ENCODE measurements at regions not wholly inside any gene's neighbourhood (a gene's known extent, or its start where the extent isn't known, plus 50 kb on each side); places are given as distances from the start of the nearest gene placed in this dataset.

DNA sequence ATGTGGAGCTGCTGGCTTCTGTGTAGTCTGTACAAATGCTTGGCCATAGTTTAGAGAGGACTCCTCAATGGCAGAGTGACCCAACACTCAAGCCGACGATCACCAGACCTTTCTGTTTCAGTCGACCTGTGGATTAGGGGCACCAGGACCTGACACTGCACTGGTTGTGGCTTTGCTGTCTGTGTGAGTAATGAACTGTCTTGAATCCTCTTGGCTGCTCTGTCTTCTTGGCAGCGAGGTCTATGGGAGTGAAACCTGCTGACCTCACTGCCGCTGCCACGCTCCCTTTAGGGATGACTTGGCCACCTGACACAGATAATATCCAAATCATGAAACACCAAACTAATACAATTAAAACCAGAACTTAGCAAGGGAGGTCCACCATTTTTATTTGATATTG, 83.5 kb upstream of the C14orf180 start:
- H3K4me1 ChIP-seq (ENCODE audit: insufficient read depth, low read length): peaks cover 4% of the 10 kb centered on the region
- Mint-ChIP-seq H3K4me1 (ENCODE audit: low read depth) (peaks cover 14% of the 10 kb centered on the region), H3K27ac (no peak overlapping the region), H3K4me3 (no peak overlapping the region), H3K9me3 (peaks cover 11% of the 10 kb centered on the region), H3K36me3 (ENCODE audit: low read depth) (peaks cover 7% of the 10 kb centered on the region), H3K27me3 (peaks cover 4% of the 10 kb centered on the region)
- POLR2A ChIA-PET: no interaction called here
- no peak overlapping the region for H3K27ac ChIP-seq (ENCODE audit: low read depth in 1 of 2, low read length in 2 of 2)
- CTCF ChIA-PET: no interaction called here
- TF ChIP-seq, protein P1, sequence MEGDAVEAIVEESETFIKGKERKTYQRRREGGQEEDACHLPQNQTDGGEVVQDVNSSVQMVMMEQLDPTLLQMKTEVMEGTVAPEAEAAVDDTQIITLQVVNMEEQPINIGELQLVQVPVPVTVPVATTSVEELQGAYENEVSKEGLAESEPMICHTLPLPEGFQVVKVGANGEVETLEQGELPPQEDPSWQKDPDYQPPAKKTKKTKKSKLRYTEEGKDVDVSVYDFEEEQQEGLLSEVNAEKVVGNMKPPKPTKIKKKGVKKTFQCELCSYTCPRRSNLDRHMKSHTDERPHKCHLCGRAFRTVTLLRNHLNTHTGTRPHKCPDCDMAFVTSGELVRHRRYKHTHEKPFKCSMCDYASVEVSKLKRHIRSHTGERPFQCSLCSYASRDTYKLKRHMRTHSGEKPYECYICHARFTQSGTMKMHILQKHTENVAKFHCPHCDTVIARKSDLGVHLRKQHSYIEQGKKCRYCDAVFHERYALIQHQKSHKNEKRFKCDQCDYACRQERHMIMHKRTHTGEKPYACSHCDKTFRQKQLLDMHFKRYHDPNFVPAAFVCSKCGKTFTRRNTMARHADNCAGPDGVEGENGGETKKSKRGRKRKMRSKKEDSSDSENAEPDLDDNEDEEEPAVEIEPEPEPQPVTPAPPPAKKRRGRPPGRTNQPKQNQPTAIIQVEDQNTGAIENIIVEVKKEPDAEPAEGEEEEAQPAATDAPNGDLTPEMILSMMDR (IDR thresholded peaks at IDR 0.05): no peak
- intact Hi-C loops (cut with DNase I, micrococcal nuclease): no loop called here
- peaks cover 0 to 4% of the 10 kb centered on the region in 2 experiments for H3K27me3 ChIP-seq (ENCODE audit: control insufficient read depth in 1 of 2, insufficient read depth in 2 of 2, low read length in 2 of 2)
- ATAC-seq (ENCODE audit: poor library complexity) (no peak), DNase-seq (no peak)
- no peak overlapping the region for H3K4me3 ChIP-seq (ENCODE audit: low read length)
- H3K9me3 ChIP-seq (ENCODE audit: control insufficient read depth in 1 of 2, insufficient read depth in 1 of 2, low read length in 2 of 2): peaks cover 12 to 26% of the 10 kb centered on the region in 2 experiments
- no peaks in the 10 kb centered on the region for H3K36me3 ChIP-seq (ENCODE audit: insufficient read depth, low read length)

DNA sequence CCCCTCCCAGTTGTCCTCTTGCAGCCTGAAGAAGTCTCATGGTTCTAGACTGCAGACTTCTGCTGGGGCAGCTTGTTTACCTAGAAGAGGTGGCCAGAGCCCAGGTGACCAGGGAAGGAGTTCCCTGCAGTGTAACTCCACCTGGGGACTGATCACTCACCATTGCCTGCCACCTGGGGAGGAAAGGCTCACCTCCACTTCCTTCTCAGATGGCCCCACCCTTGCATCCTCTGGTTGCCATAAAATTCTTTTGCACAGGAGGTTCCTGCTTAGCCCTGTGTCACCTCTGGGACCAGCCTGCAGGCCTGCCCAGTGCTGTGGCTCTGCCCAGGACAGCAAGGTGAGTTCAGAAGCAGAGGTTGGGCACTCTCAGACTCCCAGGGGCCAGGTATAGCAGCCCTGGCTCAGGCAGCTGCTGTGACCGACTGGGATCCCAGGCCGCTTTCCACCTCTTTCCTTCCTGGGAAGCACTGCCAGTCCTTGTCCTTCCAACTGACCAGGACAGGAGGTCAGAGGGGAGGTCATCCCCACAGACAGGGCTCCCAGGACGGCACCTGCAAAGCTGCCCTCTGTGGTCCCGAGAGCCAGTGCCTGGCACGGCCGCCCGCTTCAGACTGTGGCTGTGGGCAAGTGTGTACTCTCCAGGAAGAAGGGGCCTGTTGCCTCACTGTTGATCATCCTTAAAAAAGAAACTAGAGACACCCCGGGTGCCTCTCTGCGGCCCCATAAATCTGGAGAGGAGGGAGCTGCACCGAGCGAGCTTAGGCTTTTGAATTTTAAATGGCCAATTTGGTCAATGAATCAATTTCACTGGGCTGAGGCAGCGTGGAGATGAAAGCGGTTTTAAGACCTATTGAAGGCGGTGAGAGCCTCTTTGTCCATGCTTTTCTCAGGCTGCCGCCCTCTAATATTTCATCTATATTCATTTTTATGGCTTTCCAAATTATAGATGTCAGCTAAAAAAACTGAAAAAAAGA, 79.5 kb upstream of the C14orf180 start:
- H3K4me3 ChIP-seq (ENCODE audit: low read length): no peak overlapping the region
- H3K27ac Mint-ChIP-seq: no peak overlapping the region
- ChIA-PET POLR2A (no interaction called here), CTCF (no interaction called here)
- H3K4me3 Mint-ChIP-seq: no peak overlapping the region
- no peak for ATAC-seq (ENCODE audit: poor library complexity)
- peaks cover 10% of the 10 kb centered on the region for H3K27me3 Mint-ChIP-seq
- H3K36me3 ChIP-seq (ENCODE audit: insufficient read depth, low read length): no peaks in the 10 kb centered on the region
- H3K4me1 ChIP-seq (ENCODE audit: insufficient read depth, low read length): no peaks in the 10 kb centered on the region
- H3K4me1 Mint-ChIP-seq (ENCODE audit: low read depth): no peaks in the 10 kb centered on the region
- peak in 1 of 14 experiments; percentile 17 for DNase-seq
- TF ChIP-seq, protein P1 (IDR thresholded peaks at IDR 0.05): no peak
- intact Hi-C loops (cut with DNase I, micrococcal nuclease): no loop called here
- H3K27me3 ChIP-seq (ENCODE audit: control insufficient read depth in 1 of 2, insufficient read depth in 2 of 2, low read length in 2 of 2): peaks cover 0 to 4% of the 10 kb centered on the region in 2 experiments
- no peaks in the 10 kb centered on the region for H3K36me3 Mint-ChIP-seq (ENCODE audit: low read depth)
- no peak overlapping the region for H3K27ac ChIP-seq (ENCODE audit: low read depth in 1 of 2, low read length in 2 of 2)
- peaks cover 8% of the 10 kb centered on the region for H3K9me3 Mint-ChIP-seq
- peaks cover 32 to 44% of the 10 kb centered on the region in 2 experiments for H3K9me3 ChIP-seq (ENCODE audit: control insufficient read depth in 1 of 2, insufficient read depth in 1 of 2, low read length in 2 of 2)

DNA sequence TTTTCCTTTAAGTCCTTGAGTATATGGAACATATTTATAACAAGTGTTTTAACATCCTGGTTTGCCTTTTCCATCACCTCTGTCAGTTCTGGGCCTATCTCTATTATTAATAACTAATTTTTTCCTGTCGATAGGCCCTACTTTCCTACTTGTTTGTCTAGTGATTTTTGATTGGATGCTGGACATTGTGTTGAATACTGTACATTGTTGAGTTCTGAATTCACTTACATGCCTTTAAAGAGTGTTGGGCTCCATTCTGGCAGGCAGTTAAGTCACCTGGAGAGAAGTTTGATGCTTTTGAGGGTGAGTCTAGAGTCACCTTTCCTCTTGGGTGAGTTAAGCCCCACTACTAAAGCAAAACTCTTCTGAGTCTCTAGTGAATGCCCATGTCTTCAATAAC, 77.5 kb upstream of the C14orf180 start:
- DNase-seq: no peak
- Mint-ChIP-seq H3K4me3 (no peak overlapping the region), H3K27me3 (peaks cover 14% of the 10 kb centered on the region), H3K9me3 (peaks cover 6% of the 10 kb centered on the region), H3K36me3 (ENCODE audit: low read depth) (no peaks in the 10 kb centered on the region), H3K4me1 (ENCODE audit: low read depth) (no peaks in the 10 kb centered on the region), H3K27ac (no peak overlapping the region)
- POLR2A ChIA-PET: no interaction called here
- Histone ChIP-seq H3K27ac (ENCODE audit: low read depth in 1 of 2, low read length in 2 of 2) (no peak overlapping the region), H3K36me3 (ENCODE audit: insufficient read depth, low read length) (no peaks in the 10 kb centered on the region), H3K4me3 (ENCODE audit: low read length) (no peak overlapping the region), H3K27me3 (ENCODE audit: control insufficient read depth in 1 of 2, insufficient read depth in 2 of 2, low read length in 2 of 2) (peaks cover 0 to 4% of the 10 kb centered on the region in 2 experiments), H3K4me1 (ENCODE audit: insufficient read depth, low read length) (no peaks in the 10 kb centered on the region), H3K9me3 (ENCODE audit: control insufficient read depth in 1 of 2, insufficient read depth in 1 of 2, low read length in 2 of 2) (peaks cover 24 to 43% of the 10 kb centered on the region in 2 experiments)
- TF ChIP-seq, protein P1 (IDR thresholded peaks at IDR 0.05): no peak
- CTCF ChIA-PET: no interaction called here
- intact Hi-C loops (cut with DNase I, micrococcal nuclease): no loop called here
- no peak for ATAC-seq (ENCODE audit: poor library complexity)
